ENCODE measurements at regions not wholly inside any gene's neighbourhood (a gene's known extent, or its start where the extent isn't known, plus 50 kb on each side); places are given as distances from the start of the nearest gene placed in this dataset.

DNA sequence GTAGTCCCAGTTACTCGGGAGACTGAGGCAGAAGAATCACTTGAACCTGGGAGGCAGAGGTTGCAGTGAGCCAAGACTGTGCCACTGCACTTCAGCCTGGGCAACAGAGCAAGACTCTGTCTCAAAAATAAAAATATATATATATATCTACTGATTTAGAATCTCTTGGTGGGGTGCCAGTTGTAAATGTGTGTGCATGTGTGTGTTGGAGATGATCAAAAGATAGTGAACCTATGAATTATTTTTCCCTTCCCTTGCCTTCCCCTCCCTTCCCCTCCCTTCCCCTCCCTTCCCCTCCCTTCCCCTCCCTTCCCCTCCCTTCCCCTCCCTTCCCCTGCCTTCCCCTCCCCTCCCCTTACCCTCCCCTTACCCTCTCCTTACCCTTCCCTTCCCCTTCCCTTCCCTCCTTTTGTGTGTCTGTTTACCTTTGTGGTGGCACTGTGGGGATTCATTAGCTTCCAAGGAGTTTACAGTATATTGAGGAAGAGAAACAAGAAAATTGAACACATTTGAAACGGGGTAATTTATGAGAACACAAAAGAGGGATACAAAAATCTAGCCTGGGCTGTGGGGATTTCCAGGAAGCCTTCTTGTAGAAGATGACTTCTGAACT lies 281.5 kb upstream of the DPPA4 start:
- TF ChIP-seq, protein P1, sequence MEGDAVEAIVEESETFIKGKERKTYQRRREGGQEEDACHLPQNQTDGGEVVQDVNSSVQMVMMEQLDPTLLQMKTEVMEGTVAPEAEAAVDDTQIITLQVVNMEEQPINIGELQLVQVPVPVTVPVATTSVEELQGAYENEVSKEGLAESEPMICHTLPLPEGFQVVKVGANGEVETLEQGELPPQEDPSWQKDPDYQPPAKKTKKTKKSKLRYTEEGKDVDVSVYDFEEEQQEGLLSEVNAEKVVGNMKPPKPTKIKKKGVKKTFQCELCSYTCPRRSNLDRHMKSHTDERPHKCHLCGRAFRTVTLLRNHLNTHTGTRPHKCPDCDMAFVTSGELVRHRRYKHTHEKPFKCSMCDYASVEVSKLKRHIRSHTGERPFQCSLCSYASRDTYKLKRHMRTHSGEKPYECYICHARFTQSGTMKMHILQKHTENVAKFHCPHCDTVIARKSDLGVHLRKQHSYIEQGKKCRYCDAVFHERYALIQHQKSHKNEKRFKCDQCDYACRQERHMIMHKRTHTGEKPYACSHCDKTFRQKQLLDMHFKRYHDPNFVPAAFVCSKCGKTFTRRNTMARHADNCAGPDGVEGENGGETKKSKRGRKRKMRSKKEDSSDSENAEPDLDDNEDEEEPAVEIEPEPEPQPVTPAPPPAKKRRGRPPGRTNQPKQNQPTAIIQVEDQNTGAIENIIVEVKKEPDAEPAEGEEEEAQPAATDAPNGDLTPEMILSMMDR (conservative IDR thresholded peaks at IDR 0.05; ENCODE audit: low read depth, low read length) = no peak
- no peak overlapping the region for H3K4me3 ChIP-seq (ENCODE audit: low read depth, low read length)

DNA sequence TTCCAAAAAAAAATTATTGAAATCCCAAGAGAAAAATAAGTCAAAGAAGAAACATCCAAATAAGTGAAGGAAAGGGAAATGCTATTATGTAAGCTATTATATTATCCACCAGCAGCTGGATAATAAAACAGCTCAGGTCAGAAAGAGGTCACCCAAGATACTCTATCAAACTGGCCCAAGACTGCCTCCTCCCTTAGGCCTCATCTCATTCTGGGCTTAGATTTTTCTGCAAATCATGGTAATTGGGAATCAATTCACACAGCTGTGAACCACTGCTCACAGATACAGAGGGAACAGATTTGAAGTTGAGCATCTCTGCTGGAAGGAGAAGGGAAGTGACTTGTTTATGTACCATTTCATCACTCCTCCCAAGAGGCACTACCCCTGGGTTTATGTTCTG lies 294.6 kb upstream of the DPPA4 start:
- H3K4me3 ChIP-seq (ENCODE audit: low read depth, low read length) = no peak overlapping the region
- TF ChIP-seq, protein P1 (conservative IDR thresholded peaks at IDR 0.05; ENCODE audit: low read depth, low read length) = no peak
- DNase-seq (ENCODE audit: low read depth) = no peak

More for the DNA sequence above, 281.5 kb upstream of the DPPA4 start:
- no peak for DNase-seq (ENCODE audit: low read depth)

DNA sequence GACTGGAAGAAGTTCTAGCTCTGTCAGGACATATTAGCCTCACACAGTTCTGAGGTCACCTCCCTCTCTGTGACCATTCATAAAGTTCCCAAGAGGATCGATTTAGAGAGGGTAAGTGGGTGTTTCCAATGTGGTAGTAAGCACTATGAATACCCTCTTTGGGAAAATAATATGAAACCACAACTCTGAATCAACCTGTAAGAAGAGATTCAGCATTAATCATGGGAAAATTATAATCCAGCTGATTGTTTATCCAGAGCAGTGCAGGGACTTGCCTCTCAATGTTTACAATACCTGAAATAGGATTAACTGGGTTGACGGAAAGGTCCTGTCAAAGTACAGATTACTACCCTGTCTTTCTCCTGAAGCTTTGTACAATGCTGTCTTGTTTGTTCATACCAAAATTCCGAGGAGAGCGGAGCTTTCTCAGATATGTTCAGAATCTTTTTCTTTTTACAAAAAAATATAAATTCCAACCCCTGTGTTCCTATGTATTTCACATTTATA lies 302.9 kb upstream of the DPPA4 start:
- TF ChIP-seq, protein P1 (conservative IDR thresholded peaks at IDR 0.05; ENCODE audit: low read depth, low read length) = no peak
- no peak overlapping the region for H3K4me3 ChIP-seq (ENCODE audit: low read depth, low read length)
- no peak for DNase-seq (ENCODE audit: low read depth)

DNA sequence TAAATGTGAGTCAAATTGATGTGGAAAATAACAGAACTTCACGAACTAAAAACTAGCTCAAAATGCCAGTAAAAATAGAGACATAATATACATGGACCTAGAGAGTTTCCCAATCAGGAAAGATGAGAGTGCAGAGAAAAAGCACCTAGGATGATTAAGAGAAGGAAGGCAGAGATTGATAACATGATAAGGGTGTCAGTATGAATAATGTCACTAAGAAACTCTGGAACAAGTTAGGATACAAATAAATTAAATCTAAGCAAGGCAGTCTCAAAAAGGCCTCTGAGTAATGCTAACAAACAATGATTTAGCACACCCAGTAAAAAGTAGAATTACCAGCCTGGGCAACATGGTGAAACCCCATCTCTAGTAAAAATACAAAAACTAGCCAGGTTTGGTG lies 304.7 kb upstream of the DPPA4 start:
- H3K4me3 ChIP-seq (ENCODE audit: low read depth, low read length) = no peak overlapping the region
- TF ChIP-seq, protein P1 (conservative IDR thresholded peaks at IDR 0.05; ENCODE audit: low read depth, low read length) = no peak

DNA sequence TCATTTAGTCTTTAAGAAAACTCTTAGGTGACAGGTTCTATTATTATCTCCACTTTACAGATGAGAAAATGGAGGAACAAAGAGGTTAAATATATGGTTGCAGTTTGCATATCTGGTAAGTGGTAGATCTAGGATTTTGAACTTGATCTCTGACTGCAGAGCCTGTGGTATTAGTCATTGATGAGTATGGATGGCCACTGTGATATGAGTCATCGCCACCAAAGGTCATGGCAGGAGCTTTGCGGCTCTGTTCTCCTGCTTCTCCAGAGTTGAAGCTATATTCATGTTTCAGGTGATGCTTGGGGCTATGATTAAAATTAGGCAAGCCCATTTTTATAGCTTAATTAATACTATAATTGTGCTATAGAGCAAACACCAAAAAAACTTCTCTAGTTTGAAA lies 306.2 kb upstream of the DPPA4 start:
- H3K4me3 ChIP-seq (ENCODE audit: low read depth, low read length) = no peak overlapping the region
- DNase-seq (ENCODE audit: low read depth) = peak; percentile 41

More for the DNA sequence above, 304.7 kb upstream of the DPPA4 start:
- DNase-seq (ENCODE audit: low read depth) = no peak

DNA sequence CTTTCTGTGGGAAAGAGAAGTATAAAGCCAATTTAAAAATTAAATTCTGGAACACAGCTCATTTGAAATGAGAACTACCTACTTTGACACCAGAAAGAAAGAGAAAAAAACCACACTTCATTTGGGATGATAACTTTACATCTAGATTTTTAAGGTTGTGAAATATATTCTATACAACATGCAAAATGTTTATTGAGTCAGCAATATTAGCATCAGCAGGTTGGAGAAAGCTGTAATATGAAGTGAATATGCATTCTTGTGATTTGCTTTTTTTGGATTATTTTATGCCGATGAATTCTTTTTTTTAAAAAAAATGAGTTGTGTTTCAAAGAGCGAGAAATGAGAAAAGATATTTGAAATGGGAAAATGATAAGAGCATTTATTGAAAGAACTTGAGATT lies 307.0 kb upstream of the DPPA4 start:
- no peak for DNase-seq (ENCODE audit: low read depth)
- TF ChIP-seq, protein P1 (conservative IDR thresholded peaks at IDR 0.05; ENCODE audit: low read depth, low read length) = no peak
- H3K4me3 ChIP-seq (ENCODE audit: low read depth, low read length) = no peak overlapping the region

More for the DNA sequence above, 306.2 kb upstream of the DPPA4 start:
- TF ChIP-seq, protein P1 (conservative IDR thresholded peaks at IDR 0.05; ENCODE audit: low read depth, low read length) = no peak

DNA sequence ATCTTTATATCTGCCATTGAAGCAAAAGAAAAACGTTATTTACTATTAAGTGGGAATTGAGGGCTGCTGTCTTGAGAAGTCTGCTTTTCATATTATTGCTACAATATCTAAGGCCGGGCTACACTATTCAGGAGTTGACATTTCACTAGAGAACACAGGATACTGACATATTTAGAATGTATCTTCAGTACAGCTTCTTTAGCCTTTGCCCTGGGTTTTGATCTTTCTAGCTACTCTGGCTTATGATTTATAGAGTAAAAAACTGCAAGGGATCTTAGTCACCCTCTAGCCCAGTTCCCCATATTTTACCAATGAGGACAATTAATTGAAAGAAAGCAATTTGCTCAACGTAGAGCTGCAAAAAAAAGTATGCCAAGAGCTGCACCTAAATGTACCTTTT lies 307.4 kb upstream of the DPPA4 start:
- no peak for DNase-seq (ENCODE audit: low read depth)
- TF ChIP-seq, protein P1 (conservative IDR thresholded peaks at IDR 0.05; ENCODE audit: low read depth, low read length) = no peak

More for the DNA sequence above, 307.4 kb upstream of the DPPA4 start:
- H3K4me3 ChIP-seq (ENCODE audit: low read depth, low read length) = no peak overlapping the region

Measured in epithelial cell of proximal tubule (primary cell).